Left ventricle myocardium superior (tissue), 1 donor: ENCODE measurements at regions not wholly inside any gene's neighbourhood (a gene's known extent, or its start where the extent isn't known, plus 50 kb on each side); places are given as distances from the start of the nearest gene placed in this dataset.
A peak's percentile ranks its signal among the peaks of the same experiment; 100 is the strongest.

ENCODE experiments used
- ATAC-seq: fragments of 200-7000 bp; cut with Tn5 transposase; one replicate; pipeline ENCODE4 v1.9.1; 2020; ENCODE audit warnings: mild to moderate bottlenecking, moderate library complexity
- DNase-seq: peaks from one replicate; pipeline ENCODE4 v3.0.0-alpha.2; 2020
- intact Hi-C: fragments of 100-400 bp; cut with micrococcal nuclease; formaldehyde crosslinking; loops from one replicate; pipeline ENCODE4 v1.11.0; 2022
- donor health status: DM: no; HTN: yes; CAD: no; lungs with severe emphysema.

- intact Hi-C loops: no loop called here
- no peak for ATAC-seq
- DNase-seq: no peak
These were observed 74.4 kb upstream of the RIPOR2 start for GRCh38 chr6:25010176-25010575.

- intact Hi-C loops: no loop called here
- no peak for DNase-seq
- ATAC-seq: no peak
These were observed 75.3 kb upstream of the RIPOR2 start for GRCh38 chr6:25010902-25011625.

- DNase-seq (no peak), ATAC-seq (no peak)
- intact Hi-C loops: no loop called here
These were observed 76.9 kb upstream of the RIPOR2 start for GRCh38 chr6:25012657-25013056.

- ATAC-seq (no peak), DNase-seq (no peak)
- intact Hi-C loops: no loop called here
These were observed 77.5 kb upstream of the RIPOR2 start for GRCh38 chr6:25013246-25013645.

GRCh38 chr6:25014369-25014768 is 78.6 kb upstream of the RIPOR2 start:
- DNase-seq (no peak), ATAC-seq (no peak)
- intact Hi-C loops: no loop called here

- DNase-seq (no peak), ATAC-seq (peak; percentile 28)
- intact Hi-C loops: no loop called here
These were observed 79.2 kb upstream of the RIPOR2 start for GRCh38 chr6:25014791-25015560.

GRCh38 chr6:25016014-25016720 is 80.4 kb upstream of the RIPOR2 start:
- intact Hi-C loops: no loop called here
- no peak for ATAC-seq
- DNase-seq: no peak

GRCh38 chr6:25017486-25017885 is 81.7 kb upstream of the RIPOR2 start:
- DNase-seq (no peak), ATAC-seq (no peak)
- intact Hi-C loops: no loop called here

GRCh38 chr6:25017932-25018567 is 82.3 kb upstream of the RIPOR2 start:
- DNase-seq: peak; percentile 71
- intact Hi-C loops: no loop called here
- peak; percentile 59 for ATAC-seq

GRCh38 chr6:25018568-25018954 is 82.8 kb upstream of the RIPOR2 start:
- ATAC-seq (no peak), DNase-seq (no peak)
- intact Hi-C loops: no loop called here

- intact Hi-C loops: no loop called here
- DNase-seq: no peak
- no peak for ATAC-seq
These were observed 86.4 kb upstream of the RIPOR2 start for GRCh38 chr6:25022140-25022553.

- DNase-seq: no peak
- intact Hi-C loops: no loop called here
- ATAC-seq: no peak
These were observed 88.0 kb upstream of the RIPOR2 start for GRCh38 chr6:25023781-25024180.

GRCh38 chr6:25024821-25025220 is 89.1 kb upstream of the RIPOR2 start:
- no peak for DNase-seq
- no peak for ATAC-seq
- intact Hi-C loops: no loop called here

- no peak for DNase-seq
- intact Hi-C loops: no loop called here
- ATAC-seq: no peak
These were observed 89.6 kb upstream of the RIPOR2 start for GRCh38 chr6:25025248-25025918.

GRCh38 chr6:25025919-25026301 is 90.2 kb upstream of the RIPOR2 start:
- no peak for DNase-seq
- ATAC-seq: no peak
- intact Hi-C loops: no loop called here

- intact Hi-C loops: no loop called here
- DNase-seq (no peak), ATAC-seq (no peak)
These were observed 91.0 kb upstream of the RIPOR2 start for GRCh38 chr6:25026723-25027122.

- ATAC-seq (no peak), DNase-seq (no peak)
- intact Hi-C loops: no loop called here
These were observed 91.6 kb upstream of the RIPOR2 start for GRCh38 chr6:25027221-25027916.

GRCh38 chr6:25028328-25028727 is 92.6 kb upstream of the RIPOR2 start:
- DNase-seq: no peak
- intact Hi-C loops: no loop called here
- no peak for ATAC-seq

GRCh38 chr6:25032934-25033333 is 97.2 kb upstream of the RIPOR2 start:
- ATAC-seq (no peak), DNase-seq (no peak)
- intact Hi-C loops: no loop called here
